ENCODE measurements at regions not wholly inside any gene's neighbourhood (a gene's known extent, or its start where the extent isn't known, plus 50 kb on each side); places are given as distances from the start of the nearest gene placed in this dataset.

GRCh38 chr3:82567029-82567600, 805.7 kb upstream of the GBE1 start:
- TF ChIP-seq YY1 (IDR thresholded peaks at IDR 0.05; ENCODE audit: low read depth) (no peak), TCF12 (IDR thresholded peaks at IDR 0.05; ENCODE audit: low read depth) (no peak)
